WERI-Rb-1 (cell line): ENCODE measurements at regions not wholly inside any gene's neighbourhood (a gene's known extent, or its start where the extent isn't known, plus 50 kb on each side); places are given as distances from the start of the nearest gene placed in this dataset.

Experiments used
- DNase-seq: peaks from one replicate; pipeline ENCODE4 v3.0.0-alpha.2; 2020
- H3K27ac ChIP-seq: fragments of 250-450 bp; sonication (Bioruptor Pico); 2 replicates; pipeline ENCODE4 v1.5.1; 2020; ENCODE audit warnings: mild to moderate bottlenecking, moderate library complexity
- H3K27me3 ChIP-seq: fragments of 250-450 bp; sonication (Bioruptor Pico); 2 replicates; pipeline ENCODE4 v1.5.1; 2021; ENCODE audit warnings: mild to moderate bottlenecking, low read depth, moderate library complexity; ENCODE audit not compliant: insufficient read depth, severe bottlenecking
- H3K36me3 ChIP-seq: fragments of 250-450 bp; sonication (Bioruptor Pico); 2 replicates; pipeline ENCODE4 v1.5.1; 2020; ENCODE audit warnings: mild to moderate bottlenecking, moderate library complexity
- H3K4me3 ChIP-seq: 2 replicates; pipeline ENCODE4 v1.5.1; 2011; ENCODE audit warnings: low read depth, mild to moderate bottlenecking, control low read depth, low read length
- H3K9me3 ChIP-seq: fragments of 250-450 bp; sonication (Bioruptor Pico); 2 replicates; pipeline ENCODE4 v1.5.1; 2021; ENCODE audit warnings: mild to moderate bottlenecking, moderate library complexity; ENCODE audit not compliant: severe bottlenecking
- TF ChIP-seq, protein P1 (sequence below): IDR thresholded peaks from 2 replicates; pipeline ENCODE4 v1.5.1; 2011; ENCODE audit warnings: low read depth, mild to moderate bottlenecking, control low read depth, inconsistent platforms, low read length

DNA sequence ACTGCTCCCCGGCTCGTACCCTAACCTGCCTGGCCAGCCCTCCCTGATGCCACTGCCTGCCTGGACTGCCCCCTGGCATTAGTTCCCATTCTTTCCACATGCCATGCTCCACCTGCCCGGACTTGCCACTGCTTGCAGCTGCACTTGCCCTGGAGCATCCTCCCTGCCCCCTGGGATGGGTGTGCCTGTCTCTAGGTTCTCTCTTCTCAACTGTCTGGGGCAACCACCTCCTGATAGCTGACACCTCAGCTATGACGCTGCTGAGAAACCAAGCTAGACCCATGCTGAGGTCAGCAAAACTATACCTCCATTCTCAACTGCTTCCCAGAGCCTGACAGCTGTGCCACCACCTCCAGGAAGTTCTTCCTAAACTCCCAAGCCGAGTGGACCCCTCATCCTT, 72.1 kb downstream of the PERP start:
- DNase-seq: no peak
- TF ChIP-seq, protein P1, sequence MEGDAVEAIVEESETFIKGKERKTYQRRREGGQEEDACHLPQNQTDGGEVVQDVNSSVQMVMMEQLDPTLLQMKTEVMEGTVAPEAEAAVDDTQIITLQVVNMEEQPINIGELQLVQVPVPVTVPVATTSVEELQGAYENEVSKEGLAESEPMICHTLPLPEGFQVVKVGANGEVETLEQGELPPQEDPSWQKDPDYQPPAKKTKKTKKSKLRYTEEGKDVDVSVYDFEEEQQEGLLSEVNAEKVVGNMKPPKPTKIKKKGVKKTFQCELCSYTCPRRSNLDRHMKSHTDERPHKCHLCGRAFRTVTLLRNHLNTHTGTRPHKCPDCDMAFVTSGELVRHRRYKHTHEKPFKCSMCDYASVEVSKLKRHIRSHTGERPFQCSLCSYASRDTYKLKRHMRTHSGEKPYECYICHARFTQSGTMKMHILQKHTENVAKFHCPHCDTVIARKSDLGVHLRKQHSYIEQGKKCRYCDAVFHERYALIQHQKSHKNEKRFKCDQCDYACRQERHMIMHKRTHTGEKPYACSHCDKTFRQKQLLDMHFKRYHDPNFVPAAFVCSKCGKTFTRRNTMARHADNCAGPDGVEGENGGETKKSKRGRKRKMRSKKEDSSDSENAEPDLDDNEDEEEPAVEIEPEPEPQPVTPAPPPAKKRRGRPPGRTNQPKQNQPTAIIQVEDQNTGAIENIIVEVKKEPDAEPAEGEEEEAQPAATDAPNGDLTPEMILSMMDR: no peak
- Histone ChIP-seq H3K27me3 (no peaks in the 10 kb centered on the region), H3K9me3 (no peaks in the 10 kb centered on the region), H3K36me3 (no peaks in the 10 kb centered on the region), H3K27ac (no peak overlapping the region), H3K4me3 (no peak overlapping the region)

DNA sequence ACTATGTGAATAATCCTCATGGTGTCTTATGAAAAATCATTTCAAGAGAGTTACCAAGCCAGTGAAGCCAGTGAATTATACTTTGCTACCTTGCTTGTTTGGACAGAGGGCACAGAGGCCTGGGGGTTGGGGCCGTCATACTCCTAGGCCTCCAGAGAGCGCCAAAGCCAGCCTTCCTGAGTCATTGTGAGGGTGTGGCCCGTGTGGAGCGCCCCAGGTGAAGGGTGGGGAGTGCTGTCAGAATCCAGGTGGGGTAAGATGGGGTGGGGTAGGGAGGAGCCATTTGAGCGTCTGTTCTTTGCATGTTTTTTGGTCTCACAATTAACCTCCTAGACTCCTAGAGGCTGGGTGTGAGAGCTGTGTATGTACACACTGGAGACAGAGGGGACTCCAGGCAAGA, 71.1 kb downstream of the PERP start:
- no peaks in the 10 kb centered on the region for H3K9me3 ChIP-seq
- TF ChIP-seq, protein P1: no peak
- no peak overlapping the region for H3K27ac ChIP-seq

DNA sequence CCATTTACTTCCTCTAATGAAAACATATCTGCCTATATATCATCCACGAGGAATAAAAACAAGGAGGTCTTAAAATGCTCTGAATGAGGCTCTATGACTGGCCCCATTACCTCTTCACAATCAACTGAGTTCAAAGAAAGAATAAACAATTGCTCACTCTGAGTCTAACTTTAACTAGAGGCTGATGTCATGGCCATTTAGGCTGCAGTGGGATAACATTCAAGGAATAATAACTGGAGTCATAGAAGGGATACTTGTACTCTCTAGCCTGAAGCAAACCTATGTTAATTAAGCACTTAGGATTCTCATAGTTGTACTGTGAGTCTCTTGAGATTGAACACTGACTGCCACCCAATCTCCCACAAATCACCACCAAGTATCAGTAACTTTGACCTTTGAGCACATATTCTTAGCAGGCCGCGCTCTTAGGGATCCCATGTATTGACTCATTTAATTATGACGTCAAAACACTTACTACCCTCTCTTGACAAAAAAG, 70.2 kb downstream of the PERP start:
- Histone ChIP-seq H3K27ac (no peak overlapping the region), H3K27me3 (no peaks in the 10 kb centered on the region), H3K36me3 (no peaks in the 10 kb centered on the region), H3K9me3 (no peaks in the 10 kb centered on the region), H3K4me3 (no peak overlapping the region)
- TF ChIP-seq, protein P1: no peak
- DNase-seq: no peak

More for the DNA sequence above, 71.1 kb downstream of the PERP start:
- no peaks in the 10 kb centered on the region for H3K36me3 ChIP-seq
- H3K4me3 ChIP-seq: no peak overlapping the region
- DNase-seq: no peak
- H3K27me3 ChIP-seq: no peaks in the 10 kb centered on the region

DNA sequence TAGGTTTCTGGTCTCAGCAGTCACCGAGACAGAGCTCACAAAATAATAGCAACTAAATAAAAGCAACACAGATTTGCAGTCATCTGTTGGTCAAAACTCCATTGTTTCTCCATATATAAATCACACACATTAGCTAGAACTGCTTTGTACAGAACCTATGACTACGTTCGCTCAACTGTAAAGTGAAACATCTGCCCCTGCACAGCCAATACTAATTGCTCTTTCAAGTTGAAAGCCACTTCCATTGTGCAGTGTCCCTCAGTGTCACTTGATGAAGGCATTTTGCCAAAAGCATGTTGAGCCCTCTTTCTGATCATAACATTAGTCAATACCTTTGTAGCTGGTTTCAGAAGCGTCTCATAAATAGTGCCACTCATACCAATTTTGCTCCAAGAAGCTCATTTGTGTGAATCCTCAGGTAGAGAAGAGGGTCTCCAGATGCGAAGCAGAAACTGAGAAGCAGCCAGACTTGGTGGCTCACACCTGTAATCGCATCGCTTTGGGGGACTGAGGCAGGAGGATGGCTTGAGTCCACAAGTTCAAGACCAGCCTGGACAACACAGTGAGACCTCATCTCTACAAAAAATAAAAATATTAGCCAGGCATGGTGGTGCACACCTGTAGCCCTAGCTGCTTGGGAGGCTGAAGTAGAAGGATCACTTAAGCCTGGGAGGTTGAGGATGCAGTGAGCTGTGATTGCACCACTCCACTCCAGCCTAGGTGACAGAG, 68.9 kb downstream of the PERP start:
- Histone ChIP-seq H3K27ac (no peak overlapping the region), H3K9me3 (no peaks in the 10 kb centered on the region), H3K27me3 (no peaks in the 10 kb centered on the region), H3K4me3 (no peak overlapping the region), H3K36me3 (no peaks in the 10 kb centered on the region)
- DNase-seq: no peak
- TF ChIP-seq, protein P1: no peak
